Neural progenitor cell (in vitro differentiated cells): ENCODE measurements at regions not wholly inside any gene's neighbourhood (a gene's known extent, or its start where the extent isn't known, plus 50 kb on each side); places are given as distances from the start of the nearest gene placed in this dataset.

Source experiments
- CTCF ChIP-seq: fragments of 200-600 bp; sonication (generic); IDR thresholded peaks from 2 replicates; pipeline ENCODE4 v1.5.1; 2017; ENCODE audit warnings: antibody characterized with exemption, mild to moderate bottlenecking
- EZH2 ChIP-seq: fragments of 200-600 bp; sonication (generic); IDR thresholded peaks from 2 replicates; pipeline ENCODE4 v1.6.1; 2017; ENCODE audit warnings: antibody characterized with exemption, mild to moderate bottlenecking, moderate library complexity

GRCh38 chr5:39902626-39903025 is 477.8 kb upstream of the DAB2 start:
- TF ChIP-seq EZH2 = no peak
- TF ChIP-seq CTCF = no peak
